CD4-positive, alpha-beta T cell treated with Interleukin-15 for 1 hour (primary cell): ENCODE measurements at regions not wholly inside any gene's neighbourhood (a gene's known extent, or its start where the extent isn't known, plus 50 kb on each side); places are given as distances from the start of the nearest gene placed in this dataset.
"Not testable (repeated sequence)": the region's sequence is repeated elsewhere in the genome, so short reads cannot be mapped to it uniquely, and the experiment has no call there.

Source experiments
- DNase-seq: peaks from one replicate; pipeline ENCODE4 v3.0.0-alpha.2; 2020

- DNase-seq, result no peak
Observed at GRCh38 chr1:58939666-58940370, 156.0 kb upstream of the JUN start.

DNA sequence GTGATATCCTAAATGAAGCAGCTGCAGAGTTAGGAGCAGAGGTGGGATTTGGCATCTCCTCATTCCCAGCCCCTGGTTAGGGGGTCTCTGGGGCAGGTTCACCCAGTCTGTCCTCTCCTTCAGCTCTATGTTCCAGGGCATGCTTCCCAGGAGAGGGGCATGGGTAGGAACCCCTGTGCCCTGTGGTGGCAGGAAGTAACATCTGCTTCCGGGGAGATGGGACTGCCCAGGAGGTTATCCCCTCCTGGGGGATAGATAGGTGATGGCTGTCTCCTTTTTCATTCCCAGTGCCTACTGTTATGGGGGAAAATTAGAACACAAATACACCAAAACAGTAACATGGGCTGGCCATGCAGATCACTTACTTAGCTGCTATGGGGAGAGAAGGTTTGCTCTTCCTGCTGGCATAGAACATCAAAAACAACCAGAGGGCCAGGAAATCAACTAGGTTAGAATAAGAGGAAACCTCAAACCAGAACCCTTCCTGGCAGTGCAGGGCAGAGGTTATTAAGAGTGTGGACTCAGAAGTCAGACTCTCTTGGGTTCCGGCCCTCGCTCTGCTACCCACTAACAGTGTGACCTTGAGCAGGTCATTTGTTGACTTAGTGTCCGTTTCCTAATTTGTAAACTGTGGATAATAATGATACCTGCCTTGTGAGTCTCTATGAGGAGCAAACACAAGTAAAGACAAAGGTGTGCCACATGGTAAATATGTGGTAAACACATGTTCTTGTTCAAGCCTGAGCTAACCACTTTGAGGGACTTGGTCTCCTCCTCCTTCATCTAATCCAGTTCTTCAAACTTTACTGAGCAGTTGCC lies 157.8 kb upstream of the JUN start:
- DNase-seq, result peak; percentile 25

DNA sequence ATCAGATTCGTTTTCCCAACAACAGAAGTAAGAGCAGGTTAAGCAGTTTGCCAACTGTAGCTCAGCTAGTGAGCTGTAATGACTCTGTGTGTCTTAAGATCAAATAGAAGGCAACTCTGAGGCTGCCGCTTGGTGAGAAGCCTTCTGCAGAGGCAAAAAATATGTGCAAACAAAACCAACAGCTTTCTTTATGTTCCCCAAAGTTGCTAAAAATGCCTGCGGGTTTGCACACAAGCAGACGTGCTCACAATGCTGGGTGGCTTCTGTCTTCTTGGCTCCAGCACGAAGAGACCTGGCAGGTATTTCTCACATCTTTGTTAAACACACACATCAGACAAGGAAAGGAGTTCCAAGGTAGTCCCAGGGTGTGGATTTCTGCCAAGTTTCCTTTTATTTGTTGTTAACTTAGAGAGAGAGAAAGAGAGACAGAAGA lies 158.9 kb upstream of the JUN start:
- no peak for DNase-seq

DNA sequence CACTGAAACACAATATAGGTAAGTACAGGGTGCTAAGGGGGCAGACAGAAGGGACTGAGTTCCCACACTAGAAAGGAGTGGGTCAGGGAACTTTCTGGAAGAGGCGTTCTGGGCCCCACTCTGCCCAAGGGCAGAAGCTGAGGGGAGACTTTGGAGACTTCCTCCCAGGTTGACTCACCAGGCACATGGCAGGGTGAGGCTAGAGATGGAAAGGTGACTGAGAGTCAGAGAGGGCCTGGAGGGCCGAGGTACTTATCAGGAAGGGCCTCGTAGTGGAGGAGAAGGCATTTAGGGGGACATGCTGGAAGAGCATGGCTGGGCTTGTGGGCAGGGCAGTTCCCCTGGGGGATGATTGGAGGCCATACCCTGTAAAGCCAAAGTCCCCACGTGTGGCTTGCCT lies 159.9 kb upstream of the JUN start:
- DNase-seq, result no peak

GRCh38 chr1:58944439-58944838 lies 160.6 kb upstream of the JUN start:
- no peak for DNase-seq

DNA sequence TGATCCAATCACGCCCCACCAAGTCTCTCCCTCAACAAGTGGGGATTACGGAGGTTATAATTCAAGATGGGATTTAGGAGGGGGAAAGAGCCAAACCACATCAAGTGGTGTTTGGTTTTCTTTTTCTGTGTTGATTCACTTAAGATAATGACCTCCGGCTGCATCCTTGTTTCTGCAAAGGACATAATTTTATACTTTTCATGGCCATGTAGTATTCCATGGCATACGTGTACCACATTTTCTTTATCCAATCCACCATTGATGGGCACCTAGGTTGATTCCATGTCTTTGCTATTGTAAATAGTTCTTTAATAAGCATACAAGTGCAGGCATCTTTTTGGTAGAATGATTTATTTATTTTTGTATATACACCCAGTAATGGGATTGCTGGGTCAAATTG lies 162.5 kb upstream of the JUN start:
- DNase-seq, result no peak

GRCh38 chr1:58948671-58949070 lies 164.8 kb upstream of the JUN start:
- no peak for DNase-seq

GRCh38 chr1:58949551-58950220 lies 165.8 kb upstream of the JUN start:
- no peak for DNase-seq

GRCh38 chr1:58950897-58951296 lies 167.1 kb upstream of the JUN start:
- no peak for DNase-seq

DNA sequence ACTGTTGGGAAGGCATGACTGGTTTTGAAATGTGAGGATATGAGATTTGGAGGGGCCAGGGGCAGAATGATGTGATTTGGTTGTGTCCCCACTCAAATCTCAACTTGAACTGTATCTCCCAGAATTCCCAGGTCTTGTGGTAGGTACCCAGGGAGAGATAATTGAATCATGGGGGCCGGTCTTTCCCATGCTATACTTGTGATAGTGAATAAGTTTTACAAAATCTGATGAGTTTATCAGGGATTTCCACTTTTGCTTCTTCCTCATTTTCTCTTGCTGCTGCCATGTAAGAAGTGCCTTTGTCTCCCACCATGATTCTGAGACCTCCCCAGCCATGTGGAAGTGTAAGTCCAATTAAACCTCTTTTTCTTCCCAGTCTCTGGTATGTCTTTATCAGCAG lies 170.1 kb upstream of the JUN start:
- not testable (repeated sequence) for DNase-seq

DNA sequence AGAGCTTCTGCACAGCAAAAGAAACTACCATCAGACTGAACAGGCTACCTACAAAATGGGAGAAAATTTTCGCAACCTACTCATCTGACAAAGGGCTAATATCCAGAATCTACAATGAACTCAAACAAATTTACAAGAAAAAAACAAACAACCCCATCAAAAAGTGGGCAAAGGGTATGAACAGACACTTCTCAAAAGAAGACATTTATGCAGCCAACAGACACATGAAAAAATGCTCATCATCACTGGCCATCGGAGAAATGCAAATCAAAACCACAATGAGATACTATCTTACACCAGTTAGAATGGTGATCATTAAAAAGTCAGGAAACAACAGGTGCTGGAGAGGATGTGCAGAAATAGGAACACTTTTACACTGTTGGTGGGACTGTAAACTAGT lies 179.4 kb upstream of the JUN start:
- DNase-seq, result not testable (repeated sequence)

DNA sequence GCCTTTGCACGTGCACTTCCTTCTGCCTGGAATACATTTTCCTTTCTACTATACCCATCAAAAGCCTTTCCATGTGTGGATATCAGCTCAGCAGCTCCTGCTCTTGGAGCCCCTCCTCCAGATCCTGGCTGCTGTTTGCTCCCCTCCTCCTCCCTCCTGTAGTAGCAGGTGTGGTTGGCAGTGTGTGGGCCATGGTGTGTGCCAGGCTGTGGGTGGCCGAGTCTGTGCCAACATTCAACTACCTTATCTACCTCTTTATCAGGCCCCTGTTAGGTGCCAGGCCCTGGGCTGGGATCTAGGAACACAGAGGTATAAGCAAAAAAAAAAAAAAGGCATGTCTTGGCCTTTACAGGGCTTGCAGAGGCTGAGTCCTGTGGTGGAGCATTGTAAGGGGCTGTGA lies 180.6 kb upstream of the JUN start:
- DNase-seq, result no peak

DNA sequence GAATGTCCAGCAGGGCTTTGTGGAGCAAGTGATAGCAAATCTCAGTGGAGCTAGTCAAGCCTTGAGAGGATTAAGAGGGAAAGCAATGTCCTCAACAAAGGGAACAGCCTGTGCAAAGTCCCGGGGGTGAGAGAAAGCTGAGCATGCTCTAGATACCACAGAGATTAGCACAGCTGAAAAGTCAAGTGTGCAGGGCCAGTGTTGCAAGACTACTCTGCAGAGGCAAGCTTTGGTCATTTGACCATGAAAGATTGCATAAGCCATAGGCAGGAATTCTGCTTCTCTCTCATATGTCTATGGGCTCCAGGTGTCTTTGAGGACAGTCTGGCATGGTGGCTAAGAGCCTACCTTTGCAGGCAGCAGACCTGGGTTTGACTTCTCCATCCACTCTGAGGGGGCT lies 181.0 kb upstream of the JUN start:
- no peak for DNase-seq

DNA sequence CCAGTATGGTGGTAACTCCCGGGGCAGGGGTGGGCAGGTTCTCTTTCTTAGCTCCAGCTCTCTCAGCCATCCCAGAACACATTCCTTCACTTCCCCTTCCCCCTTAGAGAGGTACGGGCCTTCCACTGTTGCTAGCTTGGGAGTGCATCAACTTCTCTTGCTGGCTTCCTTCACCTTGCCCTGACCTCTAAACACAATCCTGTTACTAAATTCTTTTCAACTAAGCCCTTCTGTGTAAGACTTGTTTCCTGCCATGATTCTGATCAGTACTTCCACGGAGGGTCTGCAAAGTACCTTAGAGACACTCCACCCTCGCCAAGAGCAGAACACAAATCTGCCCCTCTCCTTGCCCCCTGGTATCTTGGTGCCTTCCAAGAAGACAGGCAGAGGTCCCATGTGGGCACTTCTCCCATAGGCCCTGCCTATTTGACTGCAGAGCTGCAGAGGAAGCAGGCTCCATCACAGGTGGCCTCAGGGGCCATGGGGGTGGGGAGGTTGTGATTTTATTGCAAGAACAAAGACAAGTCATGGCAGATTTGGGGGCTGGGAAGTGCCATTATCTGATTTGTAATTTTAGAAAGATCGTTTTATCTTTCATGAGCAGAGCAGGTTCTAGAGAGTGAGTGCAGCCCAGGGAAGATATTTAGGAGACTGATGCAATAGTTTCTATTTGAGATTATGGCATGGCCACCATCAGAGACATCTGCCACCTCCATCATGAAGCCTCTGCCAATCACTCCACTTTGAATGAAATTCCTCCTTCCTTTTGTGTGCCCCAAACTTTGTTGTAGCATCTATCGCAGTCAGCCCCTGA lies 182.5 kb upstream of the JUN start:
- no peak for DNase-seq

- no peak for DNase-seq
Observed at GRCh38 chr1:58966917-58967740, 183.3 kb upstream of the JUN start.

DNA sequence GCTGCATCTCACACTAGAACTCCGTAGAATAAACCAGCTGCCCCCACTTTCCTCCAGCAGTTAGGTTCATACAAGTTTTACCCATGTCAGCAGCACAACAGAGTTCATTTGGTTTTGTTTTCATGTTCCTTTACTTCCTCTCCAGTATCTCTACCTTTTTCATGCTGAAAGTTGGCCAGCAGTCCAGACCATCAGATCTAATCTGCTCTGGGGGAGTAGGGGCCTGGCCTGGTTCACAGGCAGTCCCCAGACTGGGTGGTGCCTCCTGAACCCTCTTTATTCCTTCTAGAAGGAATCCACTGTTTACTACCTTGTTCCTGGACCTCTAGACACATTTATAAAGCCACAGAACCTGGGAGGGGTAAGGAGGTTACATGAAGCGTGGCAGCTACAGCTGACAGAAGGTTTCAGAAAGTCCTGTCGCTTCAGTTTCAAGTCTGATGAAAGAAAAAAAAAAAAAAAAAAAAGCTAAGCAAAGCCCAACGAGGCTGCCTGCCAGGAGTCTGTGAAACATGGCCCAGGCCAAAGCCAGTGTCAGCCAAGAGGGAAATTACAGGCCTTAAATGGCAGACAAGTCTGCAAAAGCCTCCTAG lies 184.6 kb upstream of the JUN start:
- DNase-seq, result peak; percentile 45

- not testable (repeated sequence) for DNase-seq
Observed at GRCh38 chr1:58969176-58969575, 185.3 kb upstream of the JUN start.

DNA sequence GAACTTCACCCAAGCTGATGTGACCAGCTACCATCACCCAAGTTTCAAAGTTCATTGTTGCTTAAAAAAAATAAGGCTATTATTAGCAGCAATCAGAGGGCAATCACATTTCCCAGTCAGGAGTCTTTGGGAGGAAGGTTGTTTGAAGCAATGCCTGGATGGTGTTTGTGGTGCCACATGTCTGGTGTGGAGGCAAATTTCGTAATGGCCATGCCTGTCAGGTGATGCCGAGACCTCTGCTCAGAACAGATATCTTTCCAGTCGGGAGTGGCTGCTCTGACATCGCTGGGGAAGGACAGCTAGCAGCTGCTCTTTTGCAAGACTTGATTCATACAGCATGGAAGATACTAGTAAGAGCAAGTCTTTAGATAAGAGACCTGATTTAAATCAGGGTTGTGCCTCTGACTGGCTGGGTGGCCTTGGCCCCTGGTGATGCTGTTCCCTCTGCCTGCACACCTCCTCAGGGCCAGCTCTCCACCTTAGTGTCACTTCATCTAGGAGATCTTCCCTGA lies 187.8 kb upstream of the JUN start:
- DNase-seq, result no peak

GRCh38 chr1:58975888-58976287 lies 192.0 kb upstream of the JUN start:
- DNase-seq, result no peak

GRCh38 chr1:58976294-58976693 lies 192.4 kb upstream of the JUN start:
- no peak for DNase-seq

GRCh38 chr1:58977598-58977997 lies 193.8 kb upstream of the JUN start:
- no peak for DNase-seq
